Left lung (tissue), 4 donors: ENCODE measurements at regions not wholly inside any gene's neighbourhood (a gene's known extent, or its start where the extent isn't known, plus 50 kb on each side); places are given as distances from the start of the nearest gene placed in this dataset.

Source experiments
- ATAC-seq: fragments of 200-7000 bp; cut with Tn5 transposase; one replicate; pipeline ENCODE4 v1.9.1; 2020; ENCODE audit warnings: moderate library complexity
- DNase-seq, 4 donors: peaks; one replicate each; pipeline ENCODE4 v3.0.0-alpha.2; 2013 to 2020
- H3K27ac ChIP-seq, 2 donors: fragments of 200-600 bp; sonication (generic) in 1 of 2; one replicate each; pipeline versions ENCODE4 v1.5.0 to v1.8.0; 2020 to 2021
- H3K27me3 ChIP-seq, 2 donors: fragments of 200-600 bp; sonication (generic) in 1 of 2; one replicate each; pipeline versions ENCODE4 v1.5.0 to v1.8.0; 2020 to 2021
- H3K36me3 ChIP-seq, 2 donors: fragments of 200-600 bp; sonication (generic) in 1 of 2; one replicate each; pipeline versions ENCODE4 v1.5.0 to v1.8.0; 2020 to 2021
- H3K4me1 ChIP-seq, 2 donors: fragments of 200-600 bp; one replicate each; pipeline ENCODE4 v1.8.0; 2021
- H3K4me3 ChIP-seq, 2 donors: fragments of 200-600 bp; sonication (generic) in 1 of 2; one replicate each; pipeline versions ENCODE4 v1.5.0 to v1.8.0; 2020 to 2021; ENCODE audit warnings: mild to moderate bottlenecking in 1 of 2
- H3K9me3 ChIP-seq, 2 donors: fragments of 200-600 bp; sonication (generic) in 1 of 2; one replicate each; pipeline versions ENCODE4 v1.5.0 to v1.8.0; 2020 to 2021
- intact Hi-C, 2 donors: fragments of 100-400 bp; cut with DNase I; formaldehyde crosslinking; loops; one replicate each; pipeline versions ENCODE4 v1.11.2 to v1.14.2; 2022
- TF ChIP-seq, protein P1 (sequence below), 2 donors: fragments of 200-600 bp; sonication (generic) in 1 of 2; IDR thresholded peaks; one replicate each; pipeline versions ENCODE4 v1.5.0 to v1.8.0; 2021; ENCODE audit warnings: antibody characterized with exemption in 2 of 2
- donor health status: DM: no; HTN: yes; CAD: no.
- donor health status: DM: no; HTN: no; CAD: no.

DNA sequence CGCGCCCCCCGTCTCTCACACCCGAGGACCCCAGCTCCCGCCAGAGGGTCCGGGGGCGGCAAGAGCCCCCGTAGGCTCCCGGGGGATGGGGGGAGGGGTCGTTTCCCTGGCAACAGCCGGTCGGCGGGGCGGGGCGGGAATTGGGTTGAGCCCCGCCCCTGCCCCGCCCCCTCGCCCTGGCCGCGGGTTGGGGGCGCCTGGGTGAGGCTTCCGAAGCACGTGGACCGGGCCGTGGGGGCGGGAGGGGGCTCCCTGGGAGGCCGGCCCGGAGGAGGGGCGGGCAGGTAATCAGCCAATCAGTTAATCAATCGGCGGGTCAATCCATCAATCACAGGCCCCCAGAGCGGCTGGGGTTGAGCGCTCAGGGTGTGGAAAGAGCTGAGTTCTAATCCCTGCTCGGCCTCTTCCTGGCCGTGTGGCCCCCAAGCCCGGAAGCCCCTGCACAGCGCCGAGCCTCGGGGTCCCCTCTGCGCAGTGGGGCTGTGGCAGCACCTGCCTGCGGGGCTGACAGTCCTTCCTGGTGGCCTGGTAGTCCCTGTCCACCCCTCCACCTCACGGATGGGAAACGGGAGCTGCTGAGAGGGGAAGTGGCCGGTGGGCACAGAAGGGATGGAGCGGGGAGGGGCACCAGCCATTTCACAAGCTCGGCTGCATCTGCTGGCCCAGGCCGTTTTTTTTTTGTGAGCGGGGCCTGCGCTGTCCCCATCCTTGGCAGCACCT lies 174.2 kb upstream of the IER5L start:
- TF ChIP-seq, protein P1, sequence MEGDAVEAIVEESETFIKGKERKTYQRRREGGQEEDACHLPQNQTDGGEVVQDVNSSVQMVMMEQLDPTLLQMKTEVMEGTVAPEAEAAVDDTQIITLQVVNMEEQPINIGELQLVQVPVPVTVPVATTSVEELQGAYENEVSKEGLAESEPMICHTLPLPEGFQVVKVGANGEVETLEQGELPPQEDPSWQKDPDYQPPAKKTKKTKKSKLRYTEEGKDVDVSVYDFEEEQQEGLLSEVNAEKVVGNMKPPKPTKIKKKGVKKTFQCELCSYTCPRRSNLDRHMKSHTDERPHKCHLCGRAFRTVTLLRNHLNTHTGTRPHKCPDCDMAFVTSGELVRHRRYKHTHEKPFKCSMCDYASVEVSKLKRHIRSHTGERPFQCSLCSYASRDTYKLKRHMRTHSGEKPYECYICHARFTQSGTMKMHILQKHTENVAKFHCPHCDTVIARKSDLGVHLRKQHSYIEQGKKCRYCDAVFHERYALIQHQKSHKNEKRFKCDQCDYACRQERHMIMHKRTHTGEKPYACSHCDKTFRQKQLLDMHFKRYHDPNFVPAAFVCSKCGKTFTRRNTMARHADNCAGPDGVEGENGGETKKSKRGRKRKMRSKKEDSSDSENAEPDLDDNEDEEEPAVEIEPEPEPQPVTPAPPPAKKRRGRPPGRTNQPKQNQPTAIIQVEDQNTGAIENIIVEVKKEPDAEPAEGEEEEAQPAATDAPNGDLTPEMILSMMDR (IDR thresholded peaks at IDR 0.05), result no peak
- peaks cover 0 to 17% of the 10 kb centered on the region in 2 donors for H3K9me3 ChIP-seq
- intact Hi-C loops, result no loop called here
- peaks cover 7 to 51% of the 10 kb centered on the region in 2 donors for H3K4me1 ChIP-seq
- no peaks in the 10 kb centered on the region for H3K36me3 ChIP-seq
- H3K4me3 ChIP-seq, result peak overlapping the region; percentile 11 to 31
- ATAC-seq, result peak; percentile 22
- DNase-seq, result peak in 3 of 4 donors; percentile 52 to 87 (median 53)
- peaks cover 0 to 13% of the 10 kb centered on the region in 2 donors for H3K27me3 ChIP-seq
- peak overlapping the region; percentile 22 to 72 for H3K27ac ChIP-seq

DNA sequence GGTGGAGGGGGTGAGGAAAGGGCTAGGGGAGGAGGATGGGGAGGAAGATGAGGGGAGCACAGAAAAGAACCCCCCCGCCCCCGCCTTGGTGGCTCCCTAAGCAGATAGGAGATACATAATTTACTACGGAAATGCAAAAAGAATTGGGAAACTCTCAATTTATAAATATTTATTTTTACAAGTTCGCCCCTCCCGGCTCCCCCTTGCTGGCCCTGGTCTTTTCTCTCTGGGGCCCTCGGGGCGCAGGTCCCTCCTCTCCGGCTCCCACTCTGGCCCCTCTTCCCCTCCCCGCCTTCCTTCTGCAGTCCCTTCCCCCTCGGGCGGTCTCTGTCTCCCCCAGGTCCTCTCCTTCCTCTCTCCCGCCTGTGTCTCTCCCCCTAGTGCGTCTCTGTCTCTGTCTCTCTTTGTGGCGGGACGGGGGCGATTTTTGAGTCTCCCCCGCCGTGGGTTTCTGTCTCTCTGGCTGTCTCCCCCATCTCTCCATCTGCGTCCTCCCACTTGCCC lies 173.6 kb upstream of the IER5L start:
- Histone ChIP-seq H3K27ac (peak overlapping the region in 1 of 2 donors; percentile 72), H3K36me3 (no peaks in the 10 kb centered on the region), H3K27me3 (peaks cover 0 to 13% of the 10 kb centered on the region in 2 donors), H3K4me1 (peaks cover 7 to 57% of the 10 kb centered on the region in 2 donors), H3K4me3 (peak overlapping the region; percentile 11 to 31), H3K9me3 (peaks cover 0 to 16% of the 10 kb centered on the region in 2 donors)
- peak in 3 of 4 donors; percentile 49 to 76 (median 69) for DNase-seq
- ATAC-seq, result peak; percentile 14
- TF ChIP-seq, protein P1 (IDR thresholded peaks at IDR 0.05), result no peak
- intact Hi-C loops, result no loop called here

DNA sequence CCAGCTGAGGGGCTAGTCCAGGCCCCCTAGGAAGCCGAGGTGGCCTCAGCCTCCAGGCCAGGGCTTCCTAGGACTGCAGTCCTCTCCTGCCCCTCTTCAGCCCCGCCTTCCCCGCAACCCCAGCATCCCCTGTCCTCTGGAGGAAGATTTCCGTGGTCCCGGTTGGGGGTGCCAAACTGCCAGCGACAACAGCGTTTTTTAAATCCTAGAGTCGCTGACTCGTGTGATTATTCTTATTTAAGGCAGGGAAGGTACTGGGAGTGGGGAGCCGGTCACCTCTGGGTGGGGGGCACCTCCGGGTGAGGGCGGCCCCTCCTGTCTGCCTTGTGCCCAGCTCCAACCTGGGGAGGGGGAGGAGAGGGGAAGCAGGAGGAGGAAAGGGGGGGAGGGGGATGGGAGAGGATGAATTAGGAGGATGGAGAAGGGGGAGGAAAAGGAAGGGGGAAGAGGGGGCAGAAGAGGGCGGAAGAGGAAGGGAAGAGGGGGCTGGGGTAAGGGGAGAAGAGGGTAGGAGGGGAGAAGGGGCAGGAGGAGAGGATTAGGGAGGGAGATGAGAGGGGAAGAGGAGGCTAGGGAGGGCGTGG lies 173.1 kb upstream of the IER5L start:
- TF ChIP-seq, protein P1 (IDR thresholded peaks at IDR 0.05), result no peak
- DNase-seq (peak in 2 of 4 donors; percentile 68 to 78), ATAC-seq (no peak)
- peaks cover 7 to 62% of the 10 kb centered on the region in 2 donors for H3K4me1 ChIP-seq
- peak overlapping the region in 1 of 2 donors; percentile 37 for H3K27ac ChIP-seq
- peaks cover 0 to 12% of the 10 kb centered on the region in 2 donors for H3K9me3 ChIP-seq
- intact Hi-C loops, result no loop called here
- peaks cover 0 to 13% of the 10 kb centered on the region in 2 donors for H3K27me3 ChIP-seq
- H3K36me3 ChIP-seq, result no peaks in the 10 kb centered on the region
- peak overlapping the region in 1 of 2 donors; percentile 31 for H3K4me3 ChIP-seq

DNA sequence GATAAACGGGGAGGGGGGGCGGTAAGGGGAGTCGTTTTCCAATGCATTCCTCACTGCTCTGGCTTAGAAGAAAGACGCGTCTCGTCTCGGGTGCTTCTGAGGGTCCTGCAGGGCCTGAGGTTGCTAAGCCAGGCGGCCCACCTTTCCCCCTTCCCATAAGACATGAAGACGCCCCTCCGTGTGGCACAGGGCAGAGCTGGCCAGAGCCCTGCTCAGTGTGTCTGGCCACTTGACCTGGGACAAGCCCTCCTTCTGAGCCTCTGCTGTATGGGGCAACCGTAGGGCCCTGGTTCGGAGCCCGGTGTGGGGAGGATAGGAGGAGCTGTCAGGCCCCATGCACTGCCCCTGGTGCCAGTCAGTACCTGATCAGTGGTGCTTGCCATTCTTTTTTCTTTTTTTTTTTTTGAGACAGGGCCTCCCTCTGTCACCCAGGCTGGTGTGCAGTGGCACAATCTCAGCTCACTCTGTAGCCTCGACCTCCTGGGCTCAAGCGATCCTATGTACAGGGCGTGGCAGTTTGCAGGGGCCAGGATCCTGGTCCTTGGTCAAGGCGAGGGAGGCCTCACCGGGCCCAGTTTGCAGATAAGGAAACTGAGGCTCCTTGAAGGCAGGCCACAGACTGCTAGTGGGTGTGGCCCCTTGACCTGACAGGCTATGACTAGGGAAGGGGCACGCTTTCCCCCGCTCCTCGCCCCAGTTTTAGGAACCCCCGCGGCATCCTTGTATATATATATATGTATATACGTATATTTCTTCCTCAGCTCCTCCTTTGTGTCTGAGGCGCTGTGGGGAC lies 172.3 kb upstream of the IER5L start:
- Histone ChIP-seq H3K27me3 (peaks cover 0 to 13% of the 10 kb centered on the region in 2 donors), H3K4me1 (peaks cover 7 to 71% of the 10 kb centered on the region in 2 donors), H3K36me3 (no peaks in the 10 kb centered on the region), H3K9me3 (peaks cover 0 to 4% of the 10 kb centered on the region in 2 donors), H3K4me3 (no peak overlapping the region), H3K27ac (no peak overlapping the region)
- TF ChIP-seq, protein P1 (IDR thresholded peaks at IDR 0.05), result no peak
- DNase-seq, result peak in 1 of 4 donors; percentile 64
- intact Hi-C loops, result no loop called here
- ATAC-seq, result no peak
